Bronchial epithelial cell (primary cell): ENCODE measurements at regions not wholly inside any gene's neighbourhood (a gene's known extent, or its start where the extent isn't known, plus 50 kb on each side); places are given as distances from the start of the nearest gene placed in this dataset.

Source experiments
- DNase-seq: peaks from one replicate; pipeline ENCODE4 v3.0.0-alpha.2; 2010; ENCODE audit warnings: low read depth
- FAIRE-seq: peaks from 2 replicates; lab custom pipeline; 2011; peaks lifted over from hg19 to GRCh38; lab: Jason Lieb, UNC
- H3K27me3 ChIP-seq: 2 replicates; pipeline ENCODE4 v1.5.1; 2011; ENCODE audit warnings: low read length; ENCODE audit not compliant: control insufficient read depth, insufficient read depth
- H3K36me3 ChIP-seq: 2 replicates; pipeline ENCODE4 v1.5.1; 2011; ENCODE audit warnings: low read length; ENCODE audit not compliant: control insufficient read depth, insufficient read depth
- H3K4me3 ChIP-seq: 2 replicates; pipeline ENCODE4 v1.5.1; 2011; ENCODE audit warnings: mild to moderate bottlenecking, low read depth, low read length, control low read depth
- TF ChIP-seq, protein P1 (sequence below): IDR thresholded peaks from 2 replicates; pipeline ENCODE4 v1.5.1; 2011; ENCODE audit warnings: mild to moderate bottlenecking, moderate library complexity, low read length, control low read depth, inconsistent platforms; ENCODE audit not compliant: insufficient read depth, severe bottlenecking

- Histone ChIP-seq H3K27me3 (no peaks in the 10 kb centered on the region), H3K4me3 (no peak overlapping the region), H3K36me3 (no peaks in the 10 kb centered on the region)
- DNase-seq (no peak), FAIRE-seq (no peak)
- TF ChIP-seq, protein P1, sequence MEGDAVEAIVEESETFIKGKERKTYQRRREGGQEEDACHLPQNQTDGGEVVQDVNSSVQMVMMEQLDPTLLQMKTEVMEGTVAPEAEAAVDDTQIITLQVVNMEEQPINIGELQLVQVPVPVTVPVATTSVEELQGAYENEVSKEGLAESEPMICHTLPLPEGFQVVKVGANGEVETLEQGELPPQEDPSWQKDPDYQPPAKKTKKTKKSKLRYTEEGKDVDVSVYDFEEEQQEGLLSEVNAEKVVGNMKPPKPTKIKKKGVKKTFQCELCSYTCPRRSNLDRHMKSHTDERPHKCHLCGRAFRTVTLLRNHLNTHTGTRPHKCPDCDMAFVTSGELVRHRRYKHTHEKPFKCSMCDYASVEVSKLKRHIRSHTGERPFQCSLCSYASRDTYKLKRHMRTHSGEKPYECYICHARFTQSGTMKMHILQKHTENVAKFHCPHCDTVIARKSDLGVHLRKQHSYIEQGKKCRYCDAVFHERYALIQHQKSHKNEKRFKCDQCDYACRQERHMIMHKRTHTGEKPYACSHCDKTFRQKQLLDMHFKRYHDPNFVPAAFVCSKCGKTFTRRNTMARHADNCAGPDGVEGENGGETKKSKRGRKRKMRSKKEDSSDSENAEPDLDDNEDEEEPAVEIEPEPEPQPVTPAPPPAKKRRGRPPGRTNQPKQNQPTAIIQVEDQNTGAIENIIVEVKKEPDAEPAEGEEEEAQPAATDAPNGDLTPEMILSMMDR: no peak
Measured at GRCh38 chr3:104791331-104791730, 575.4 kb upstream of the ALCAM start.

GRCh38 chr3:104796556-104796955, 570.2 kb upstream of the ALCAM start:
- FAIRE-seq: no peak
- no peaks in the 10 kb centered on the region for H3K27me3 ChIP-seq

DNA sequence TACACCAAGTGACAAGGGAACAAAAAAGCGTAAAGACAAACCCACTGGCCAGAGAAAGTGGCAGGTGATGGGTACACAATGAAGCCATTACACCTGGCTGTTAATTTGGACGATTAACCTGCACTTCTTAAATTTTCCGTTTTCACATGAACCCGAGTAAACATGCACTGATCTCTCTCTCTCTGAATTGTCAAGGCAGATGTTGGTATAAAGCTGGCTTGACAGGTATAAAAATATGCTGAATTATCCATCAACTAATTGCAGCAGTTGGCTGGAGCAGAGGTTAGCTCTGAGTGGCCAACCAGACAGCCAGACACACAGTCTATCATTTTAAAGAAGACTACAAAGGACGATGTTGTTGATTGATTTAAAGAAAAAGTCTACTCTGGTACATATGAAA, 561.7 kb upstream of the ALCAM start:
- FAIRE-seq: no peak
- no peak overlapping the region for H3K4me3 ChIP-seq
- no peak for DNase-seq
- TF ChIP-seq, protein P1: no peak
- H3K36me3 ChIP-seq: no peaks in the 10 kb centered on the region
- H3K27me3 ChIP-seq: no peaks in the 10 kb centered on the region

More at GRCh38 chr3:104796556-104796955, 570.2 kb upstream of the ALCAM start:
- Histone ChIP-seq H3K36me3 (no peaks in the 10 kb centered on the region), H3K4me3 (no peak overlapping the region)
- TF ChIP-seq, protein P1: no peak
- DNase-seq: no peak

- no peak for DNase-seq
- no peak for FAIRE-seq
- TF ChIP-seq, protein P1: no peak
Measured at GRCh38 chr3:104805508-104805907, 561.2 kb upstream of the ALCAM start.

GRCh38 chr3:104810896-104811295, 555.8 kb upstream of the ALCAM start:
- DNase-seq (no peak), FAIRE-seq (no peak)
- TF ChIP-seq, protein P1: no peak
- no peak overlapping the region for H3K4me3 ChIP-seq
- no peaks in the 10 kb centered on the region for H3K27me3 ChIP-seq
- H3K36me3 ChIP-seq: no peaks in the 10 kb centered on the region

More at GRCh38 chr3:104805508-104805907, 561.2 kb upstream of the ALCAM start:
- no peaks in the 10 kb centered on the region for H3K27me3 ChIP-seq
- no peak overlapping the region for H3K4me3 ChIP-seq
- no peaks in the 10 kb centered on the region for H3K36me3 ChIP-seq

- no peak overlapping the region for H3K4me3 ChIP-seq
- TF ChIP-seq, protein P1: no peak
- DNase-seq: no peak
- H3K27me3 ChIP-seq: no peaks in the 10 kb centered on the region
- no peak for FAIRE-seq
- H3K36me3 ChIP-seq: no peaks in the 10 kb centered on the region
Measured at GRCh38 chr3:104816008-104816407, 550.7 kb upstream of the ALCAM start.
